Testis (tissue), 2 donors: ENCODE measurements at regions not wholly inside any gene's neighbourhood (a gene's known extent, or its start where the extent isn't known, plus 50 kb on each side); places are given as distances from the start of the nearest gene placed in this dataset.

Experiments used
- CTCF ChIP-seq, 3 experiments: fragments of 450-650 bp in 2 of 3; fragments of 200-600 bp in 1 of 3; sonication (generic) in 1 of 3; IDR thresholded peaks; one replicate each; pipeline ENCODE4 v1.5.1; 2016 to 2019; ENCODE audit warnings: antibody characterized with exemption in 3 of 3, mild to moderate bottlenecking in 2 of 3, moderate library complexity in 1 of 3
- POLR2A ChIP-seq: fragments of 450-650 bp; IDR thresholded peaks from one replicate; pipeline ENCODE4 v1.6.1; 2017; ENCODE audit warnings: antibody characterized with exemption, mild to moderate bottlenecking, moderate library complexity

GRCh38 chr3:106837616-106838015, 539.6 kb upstream of the CCDC54 start:
- TF ChIP-seq POLR2A (no peak), CTCF (IDR thresholded peaks at IDR 0.05) (no peak)
